ENCODE measurements at regions not wholly inside any gene's neighbourhood (a gene's known extent, or its start where the extent isn't known, plus 50 kb on each side); places are given as distances from the start of the nearest gene placed in this dataset.

GRCh38 chr2:234202601-234203000 is 152.1 kb downstream of the SPP2 start:
- no peak for TF ChIP-seq CTCF (conservative IDR thresholded peaks at IDR 0.05; ENCODE audit: low read depth, low read length)
- H3K4me3 ChIP-seq (ENCODE audit: low read length), result no peak overlapping the region

DNA sequence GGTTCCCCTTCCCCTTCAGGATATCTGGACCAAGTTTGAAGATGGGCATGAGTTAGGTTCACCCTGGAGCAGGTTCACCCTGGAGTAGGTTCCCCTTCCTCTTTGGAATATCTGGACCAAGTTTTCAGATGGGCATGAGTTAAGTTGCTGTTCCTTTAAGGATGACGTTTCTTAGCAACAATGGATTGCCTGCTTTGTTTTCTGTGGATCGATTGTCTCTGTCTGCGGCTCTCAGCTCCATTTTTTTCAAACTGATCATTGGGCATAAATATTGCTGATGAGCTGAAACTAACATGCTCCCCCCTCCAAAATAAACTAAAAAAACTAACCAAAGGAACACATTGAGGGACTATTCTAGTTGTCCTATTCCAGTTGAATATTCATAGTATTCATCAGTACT is 149.5 kb downstream of the SPP2 start:
- DNase-seq (ENCODE audit: low read depth), result no peak
- H3K4me3 ChIP-seq (ENCODE audit: low read length), result no peak overlapping the region
- TF ChIP-seq CTCF (conservative IDR thresholded peaks at IDR 0.05; ENCODE audit: low read depth, low read length), result no peak

More at GRCh38 chr2:234202601-234203000, 152.1 kb downstream of the SPP2 start:
- DNase-seq (ENCODE audit: low read depth), result no peak

DNA sequence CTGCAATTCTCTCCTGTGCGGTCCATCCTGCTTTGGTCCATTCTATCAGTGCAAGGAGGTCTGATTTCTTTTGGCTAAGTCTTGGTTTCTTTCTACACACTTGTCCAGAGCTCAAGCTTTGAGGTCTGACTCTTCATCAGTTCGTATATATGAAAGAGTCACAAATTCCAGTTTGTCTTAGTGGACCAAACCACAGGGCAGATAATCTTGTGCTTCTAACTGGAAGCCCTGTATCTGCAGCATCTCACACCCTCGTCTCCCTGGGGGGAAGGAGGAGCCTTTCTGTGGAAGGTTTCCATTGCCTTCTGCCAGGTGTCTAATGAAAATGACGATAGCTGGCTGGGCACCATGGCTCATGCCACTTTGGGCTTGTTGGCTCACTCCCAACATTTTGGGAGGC is 148.5 kb downstream of the SPP2 start:
- TF ChIP-seq CTCF (conservative IDR thresholded peaks at IDR 0.05; ENCODE audit: low read depth, low read length), result no peak
- no peak for DNase-seq (ENCODE audit: low read depth)
- H3K4me3 ChIP-seq (ENCODE audit: low read length), result no peak overlapping the region

GRCh38 chr2:234195516-234195915 is 145.0 kb downstream of the SPP2 start:
- DNase-seq (ENCODE audit: low read depth), result no peak
- TF ChIP-seq CTCF (conservative IDR thresholded peaks at IDR 0.05; ENCODE audit: low read depth, low read length), result no peak
- no peak overlapping the region for H3K4me3 ChIP-seq (ENCODE audit: low read length)

GRCh38 chr2:234193977-234194563 is 143.6 kb downstream of the SPP2 start:
- TF ChIP-seq CTCF (conservative IDR thresholded peaks at IDR 0.05; ENCODE audit: low read depth, low read length), result no peak
- no peak for DNase-seq (ENCODE audit: low read depth)

GRCh38 chr2:234191819-234192407 is 141.4 kb downstream of the SPP2 start:
- DNase-seq (ENCODE audit: low read depth), result no peak
- peak; percentile 10 for TF ChIP-seq CTCF (conservative IDR thresholded peaks at IDR 0.05; ENCODE audit: low read depth, low read length)
- H3K4me3 ChIP-seq (ENCODE audit: low read length), result no peak overlapping the region

More at GRCh38 chr2:234193977-234194563, 143.6 kb downstream of the SPP2 start:
- no peak overlapping the region for H3K4me3 ChIP-seq (ENCODE audit: low read length)

GRCh38 chr2:234189786-234190300 is 139.3 kb downstream of the SPP2 start:
- H3K4me3 ChIP-seq (ENCODE audit: low read length), result no peak overlapping the region
- no peak for TF ChIP-seq CTCF (conservative IDR thresholded peaks at IDR 0.05; ENCODE audit: low read depth, low read length)
- DNase-seq (ENCODE audit: low read depth), result no peak
